GM18868 (cell line): ENCODE measurements at regions not wholly inside any gene's neighbourhood (a gene's known extent, or its start where the extent isn't known, plus 50 kb on each side); places are given as distances from the start of the nearest gene placed in this dataset.

Experiments
- ATAC-seq: cut with Tn5 transposase; IDR thresholded peaks from one replicate; pipeline ENCODE4 v1.9.1; 2021; ENCODE audit warnings: mild to moderate bottlenecking, moderate library complexity; ENCODE audit not compliant: unreplicated experiment

DNA sequence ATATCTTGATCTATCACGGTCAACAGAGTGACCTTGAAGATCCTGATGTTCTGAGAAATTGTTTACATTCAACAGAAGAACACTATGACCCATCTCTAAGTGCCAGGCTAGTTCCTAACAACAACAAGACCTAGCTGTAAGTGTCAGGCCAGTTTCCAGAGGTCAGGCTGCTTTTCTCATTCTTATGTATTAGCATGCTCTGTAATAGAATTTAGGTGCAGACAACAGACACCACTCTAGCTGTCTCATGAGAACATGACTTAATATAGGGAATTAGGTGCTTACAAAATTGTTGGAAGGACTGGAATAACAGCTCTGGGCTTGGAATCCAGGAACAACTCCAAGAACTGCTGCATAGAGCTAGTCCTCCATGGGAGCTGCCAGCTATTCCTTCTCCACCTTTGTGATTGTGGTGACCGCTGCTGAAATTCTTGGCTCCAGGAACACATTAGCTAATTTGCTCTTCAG, 138.7 kb downstream of the SNX18 start:
- no peak for ATAC-seq

DNA sequence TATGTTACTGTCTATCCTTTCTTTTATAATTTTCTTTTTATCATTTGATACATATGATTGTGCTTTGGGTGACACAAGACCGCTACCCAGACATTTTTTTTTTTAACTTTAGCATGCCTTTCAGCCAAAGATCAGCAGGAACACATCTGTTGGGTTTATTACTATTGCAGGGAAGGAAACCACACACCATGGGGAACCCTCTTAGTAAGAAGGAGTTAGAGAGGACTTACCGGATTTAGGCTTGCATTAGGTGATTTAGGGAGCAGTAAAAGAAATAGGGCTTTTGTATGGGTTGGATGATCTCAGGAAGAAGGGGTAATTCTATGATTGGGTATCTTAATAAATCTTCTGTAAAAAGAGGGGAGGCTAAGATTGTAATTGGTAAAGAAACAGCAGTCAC, 138.2 kb downstream of the SNX18 start:
- ATAC-seq = no peak

DNA sequence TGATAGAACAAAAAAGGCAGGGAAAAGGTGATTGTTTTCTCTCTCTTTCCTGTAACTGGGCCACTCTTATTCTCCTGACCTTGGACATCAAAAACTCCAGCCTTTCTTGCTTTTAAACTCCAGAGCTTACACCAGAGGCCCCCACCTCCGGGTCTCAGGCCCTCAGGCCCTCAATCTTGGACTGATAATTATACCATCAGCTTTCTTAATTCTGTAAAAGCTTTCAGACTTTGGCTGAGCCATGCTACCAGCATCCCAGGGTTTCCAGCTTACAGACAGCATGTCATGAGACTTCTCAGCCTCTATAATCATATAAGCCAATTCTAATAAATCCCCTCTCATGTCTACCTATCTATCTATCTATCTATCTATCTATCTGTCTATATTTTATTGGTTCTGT, 137.7 kb downstream of the SNX18 start:
- no peak for ATAC-seq

DNA sequence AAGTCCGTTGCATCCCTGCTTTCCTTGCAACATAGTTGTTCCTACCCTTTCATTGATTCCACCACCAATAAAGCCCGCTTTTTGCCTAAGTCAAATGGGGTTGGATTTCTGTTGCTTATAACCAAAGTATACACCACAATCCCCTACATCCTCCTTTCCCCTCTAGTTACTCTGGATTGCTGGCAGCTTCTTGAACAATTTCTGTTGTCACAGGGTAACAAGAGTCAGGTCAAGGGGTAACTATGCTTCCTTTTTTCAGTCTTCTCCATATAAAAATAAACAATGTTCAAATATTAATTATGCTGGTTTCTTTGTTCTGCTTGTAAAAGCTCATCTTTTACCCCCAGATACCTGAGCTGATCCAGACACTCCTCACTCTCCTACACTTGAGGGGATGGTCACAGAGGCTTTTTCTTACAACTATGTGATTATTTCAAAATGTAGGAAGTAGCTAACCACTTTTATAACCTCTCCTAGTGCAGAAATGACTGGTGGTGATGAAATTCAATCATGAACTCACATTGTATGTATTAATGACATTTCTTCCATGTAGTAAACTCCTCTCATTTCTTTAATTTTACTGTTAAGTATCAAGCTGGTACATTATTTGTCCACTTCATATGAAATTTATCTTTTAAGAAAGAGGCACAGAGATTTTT, 136.5 kb downstream of the SNX18 start:
- no peak for ATAC-seq

DNA sequence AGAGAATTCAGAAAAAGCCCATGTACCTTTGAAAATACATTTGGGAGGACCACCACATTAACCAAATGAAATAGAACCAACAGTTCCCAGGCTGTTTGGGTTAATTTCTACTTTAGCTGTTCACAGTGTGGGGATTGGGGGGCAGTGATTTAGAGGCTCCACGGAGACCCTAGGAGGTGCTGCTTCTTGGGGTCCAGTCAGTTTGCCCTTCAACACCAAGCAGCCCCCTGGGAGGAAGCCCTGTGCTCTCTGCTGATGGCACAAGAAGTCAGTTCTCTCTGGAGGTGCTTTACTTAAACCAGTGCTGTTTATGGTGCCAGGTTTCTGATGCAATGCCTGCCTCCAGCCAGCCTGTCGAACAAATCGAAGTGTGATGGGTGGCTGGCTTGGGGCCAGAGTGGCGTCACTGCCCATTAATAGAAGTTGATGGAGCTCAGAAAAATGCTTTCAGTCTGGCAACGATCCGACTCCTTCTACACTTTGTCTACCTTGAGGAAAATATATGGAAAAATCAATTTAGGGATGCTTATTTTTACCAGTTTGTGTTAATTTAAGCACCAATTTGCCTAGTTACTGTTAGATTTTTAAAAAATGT, 134.0 kb downstream of the SNX18 start:
- no peak for ATAC-seq

DNA sequence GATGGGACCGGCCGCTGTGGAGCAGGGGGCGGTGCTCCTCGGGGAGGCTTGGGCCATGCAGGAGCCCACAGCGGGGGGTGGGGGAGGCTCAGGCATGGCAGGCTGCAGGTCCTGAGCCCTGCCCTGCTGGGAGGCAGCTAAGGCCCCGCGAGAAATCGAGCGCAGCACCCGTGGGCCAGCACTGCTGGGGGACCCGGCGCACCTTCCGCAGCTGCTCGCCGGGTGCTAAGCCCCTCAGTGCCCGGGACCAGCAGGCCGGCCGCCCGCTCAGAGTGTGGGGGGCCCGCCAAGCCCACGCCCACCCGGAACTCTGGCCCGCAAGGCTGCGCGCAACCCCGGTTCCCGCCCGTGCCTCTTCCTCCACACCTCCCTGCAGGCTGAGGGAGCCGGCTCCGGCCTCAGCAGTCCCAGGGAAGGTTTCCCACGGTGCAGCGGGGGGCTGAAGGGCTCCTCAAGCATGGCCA, 131.5 kb downstream of the SNX18 start:
- no peak for ATAC-seq

DNA sequence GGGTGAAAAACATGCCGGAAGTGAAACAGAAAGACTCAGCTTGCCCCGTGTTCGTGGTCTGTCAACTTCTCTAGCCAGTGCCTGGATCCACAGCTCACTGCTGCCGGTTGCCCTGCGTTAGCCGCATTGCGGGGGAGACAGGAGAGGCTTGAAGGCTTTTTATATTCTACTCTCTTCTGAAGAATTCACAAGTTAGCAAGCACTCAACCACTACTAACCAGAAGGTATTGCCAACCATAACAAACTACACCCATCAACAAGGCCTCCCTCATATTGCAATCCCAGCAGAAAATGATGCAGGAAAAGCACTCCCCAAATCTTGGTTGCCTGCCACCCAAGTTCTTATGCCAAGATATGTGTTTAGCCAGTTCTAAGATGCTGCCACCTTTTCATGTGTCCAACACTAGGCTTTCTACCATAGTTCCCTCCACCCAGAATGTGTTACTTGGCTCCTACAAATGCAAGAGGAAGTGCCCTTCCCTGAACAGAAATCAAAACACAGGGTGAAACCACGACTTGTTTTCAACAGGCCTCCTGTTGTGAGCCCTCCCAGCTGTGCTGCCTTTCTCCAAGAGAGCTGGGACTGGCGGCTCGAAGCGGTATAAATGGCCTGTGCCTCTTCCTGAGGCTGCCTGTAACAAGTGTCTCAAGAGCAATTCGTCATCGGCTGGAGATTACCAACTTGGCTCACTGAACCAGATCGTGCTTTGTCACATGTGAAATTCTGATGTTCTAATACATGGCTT, 129.0 kb downstream of the SNX18 start:
- ATAC-seq = peak; percentile 95

DNA sequence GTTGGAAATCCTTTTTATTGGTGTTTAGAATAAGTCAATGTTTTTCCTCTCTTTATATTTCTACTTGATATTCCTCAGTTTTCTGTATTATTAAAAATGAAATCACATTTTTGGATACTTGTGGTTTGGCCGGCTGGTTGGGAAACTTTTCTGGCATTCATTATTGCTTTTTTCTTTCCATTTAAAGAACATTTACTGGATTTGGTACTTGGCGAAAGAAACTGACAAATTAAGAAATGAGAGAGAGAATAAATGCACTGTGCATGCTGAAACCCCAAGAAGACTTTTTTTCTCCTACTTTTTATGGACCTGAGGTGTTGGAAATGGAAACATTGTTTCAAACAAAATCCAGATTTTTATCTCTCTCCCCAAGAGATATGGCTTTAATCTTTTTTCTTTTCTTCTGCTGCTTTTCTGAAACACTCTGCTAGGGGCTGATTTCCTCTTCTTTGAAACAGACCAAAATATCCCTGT, 128.4 kb downstream of the SNX18 start:
- no peak for ATAC-seq

DNA sequence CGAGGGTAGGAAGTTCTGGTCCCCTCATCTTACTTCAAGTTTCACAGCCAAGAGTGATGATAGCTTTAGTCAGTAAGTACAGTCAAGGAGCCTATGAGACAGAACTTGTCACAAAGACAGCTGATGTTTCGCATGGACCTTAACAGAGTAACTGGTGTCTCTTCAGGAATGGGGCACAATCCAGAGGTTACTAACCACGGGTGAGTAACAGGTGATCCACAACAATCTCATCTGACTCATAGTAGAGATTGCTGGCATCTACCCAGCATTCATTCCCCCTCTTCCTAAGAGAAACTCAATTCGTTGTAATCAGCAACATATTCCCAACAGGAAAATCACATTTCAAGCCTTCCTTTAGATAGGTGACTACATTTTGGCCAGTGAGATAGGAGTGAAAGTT, 126.7 kb downstream of the SNX18 start:
- no peak for ATAC-seq

DNA sequence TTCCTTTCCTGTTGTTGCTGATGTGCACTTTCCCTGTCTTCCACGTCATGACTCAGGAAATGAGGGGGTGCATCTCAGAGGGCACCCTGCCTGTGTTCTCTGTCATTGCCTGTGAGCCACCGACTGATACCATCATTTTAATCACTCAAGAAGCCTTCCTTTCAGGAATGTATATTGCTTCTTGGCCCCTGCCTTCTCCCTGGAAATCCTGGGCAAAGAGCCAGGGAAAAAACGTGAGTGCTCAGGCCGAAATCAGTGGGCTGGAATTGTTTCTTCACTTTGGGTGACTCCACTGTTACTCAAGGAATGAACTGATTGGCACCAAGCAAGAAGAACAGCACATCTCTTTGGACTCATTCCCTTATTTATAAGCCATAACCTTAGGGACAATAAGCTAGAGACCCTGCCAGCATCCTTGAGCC, 126.1 kb downstream of the SNX18 start:
- ATAC-seq = no peak

DNA sequence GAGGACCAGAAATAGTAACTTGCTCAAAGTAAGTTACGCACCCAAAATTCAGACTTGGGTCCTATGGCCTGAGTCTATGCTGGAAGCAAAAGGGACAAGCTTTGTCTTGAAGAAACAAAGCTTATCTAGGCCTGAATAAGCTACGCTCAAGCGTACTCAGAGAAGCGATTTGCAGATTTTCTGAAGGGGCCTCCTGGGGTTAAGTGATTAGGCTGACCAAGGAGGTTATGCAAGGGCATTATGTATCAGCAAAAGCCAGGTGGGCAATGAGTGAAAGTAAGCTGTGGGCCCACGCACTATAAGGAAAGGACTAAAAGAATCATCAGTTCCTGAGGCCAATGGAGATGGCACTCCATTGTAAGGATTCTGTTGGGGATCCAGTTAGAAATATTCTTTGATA, 122.1 kb downstream of the SNX18 start:
- no peak for ATAC-seq

DNA sequence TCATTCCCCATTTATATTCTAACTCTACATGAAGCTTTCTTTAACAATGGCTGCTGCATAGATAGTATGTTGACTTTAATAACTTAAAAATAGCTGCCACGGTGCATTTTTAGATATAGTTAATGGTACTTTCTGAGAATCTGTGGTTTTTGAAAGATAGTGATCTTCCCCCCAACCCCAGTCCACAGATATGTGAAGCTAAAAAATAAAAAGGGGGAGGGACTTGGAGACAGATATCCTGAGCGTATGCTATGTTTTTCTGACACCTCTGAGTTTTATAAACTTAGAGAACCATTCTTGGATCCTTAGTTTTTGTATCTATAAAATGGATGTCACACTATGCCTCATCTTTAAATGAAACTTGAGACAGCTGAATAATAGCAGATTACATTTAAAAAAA, 120.5 kb downstream of the SNX18 start:
- ATAC-seq = no peak

DNA sequence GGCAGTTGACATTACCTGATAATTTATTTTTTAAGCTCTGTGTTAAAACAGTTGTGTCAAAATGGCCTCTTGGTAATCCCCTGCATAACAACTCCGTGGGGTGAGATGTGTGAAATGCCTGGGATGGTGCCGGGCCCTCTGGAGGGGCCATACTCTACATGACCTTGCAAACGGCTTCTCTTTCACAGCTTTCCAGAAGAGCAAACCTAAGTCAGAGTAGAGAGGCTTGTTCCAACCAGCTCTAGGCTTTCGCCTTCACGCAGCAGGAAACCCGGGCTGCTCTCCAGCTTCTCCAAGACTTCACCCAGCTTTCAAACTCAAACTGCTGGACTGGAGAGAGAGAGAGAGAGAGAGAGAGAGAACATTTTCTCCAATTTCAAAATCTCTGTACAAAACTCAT, 120.1 kb downstream of the SNX18 start:
- no peak for ATAC-seq

DNA sequence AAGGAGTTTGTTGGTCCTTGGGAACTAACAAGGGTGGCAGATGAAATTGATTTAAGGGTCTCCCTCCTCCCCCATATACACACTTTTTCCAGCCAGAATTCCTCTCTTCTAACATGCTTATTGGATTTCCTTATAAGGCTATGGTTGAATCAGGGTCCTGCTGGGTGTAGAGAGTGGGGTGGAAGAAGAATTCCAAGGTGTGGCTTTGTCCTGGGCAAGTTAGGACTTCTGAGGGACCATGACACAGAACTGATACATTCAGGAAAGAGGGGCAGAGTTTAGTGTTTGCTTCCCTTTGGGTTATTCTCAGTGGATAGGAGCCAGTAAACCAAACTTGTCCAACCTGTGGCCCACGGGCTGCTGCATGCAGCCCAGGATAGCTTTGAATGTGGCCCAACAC, 116.5 kb downstream of the SNX18 start:
- no peak for ATAC-seq

DNA sequence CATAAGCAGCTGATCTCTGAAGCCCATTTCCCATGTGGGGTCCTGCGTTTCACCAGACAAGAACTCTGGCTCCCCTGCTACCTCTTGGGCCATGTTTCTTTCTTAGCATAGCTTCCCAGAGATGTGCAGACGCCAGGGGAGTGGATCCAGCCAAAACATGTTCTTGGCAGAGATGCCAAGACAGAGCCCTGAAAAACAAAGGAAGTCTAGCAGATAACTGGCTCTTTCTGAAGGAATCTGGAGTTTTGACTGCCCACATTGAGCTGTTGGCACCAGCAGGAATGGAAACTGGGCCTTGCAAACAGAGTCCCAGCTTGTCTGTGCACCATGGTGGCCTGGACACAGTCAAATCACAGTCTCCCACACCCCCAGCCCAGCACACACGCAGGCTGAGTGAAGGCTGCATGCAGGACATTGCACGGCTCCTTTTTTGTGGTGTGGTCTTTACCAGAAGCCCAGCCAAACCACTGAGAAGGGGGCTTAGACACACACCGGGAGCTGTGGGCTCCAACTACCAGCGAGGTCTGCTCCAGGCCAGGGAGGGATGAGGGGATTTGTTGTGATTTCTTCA, 114.7 kb downstream of the SNX18 start:
- no peak for ATAC-seq

DNA sequence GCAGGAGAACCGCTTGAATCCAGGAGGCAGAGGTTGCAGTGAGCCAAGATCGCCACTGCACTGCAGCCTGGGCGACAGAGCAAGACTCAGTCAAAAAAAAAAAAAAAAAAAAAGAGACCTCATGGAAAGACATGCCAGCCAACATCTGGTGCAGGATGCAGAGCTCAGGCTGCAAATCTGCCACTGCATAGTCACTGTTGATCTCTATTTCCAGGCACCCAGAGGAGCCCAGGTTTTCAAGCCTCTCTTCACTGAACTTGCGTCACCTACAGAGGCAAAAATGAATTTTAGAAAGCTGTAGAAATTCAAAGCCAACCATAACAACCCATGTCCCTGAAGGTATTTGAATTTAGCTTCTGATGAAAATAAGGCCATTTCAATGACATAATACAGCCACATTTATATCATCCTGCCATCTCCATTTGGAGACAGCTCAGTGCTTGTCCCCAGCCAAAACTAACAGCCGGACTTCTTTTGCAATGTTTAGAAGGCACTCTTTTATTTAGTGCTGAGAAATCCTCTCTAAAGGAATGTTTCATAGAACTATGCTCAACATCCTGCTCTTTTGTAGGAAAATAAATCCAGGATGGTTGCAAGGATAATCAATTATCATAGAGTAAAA, 113.3 kb downstream of the SNX18 start:
- no peak for ATAC-seq

DNA sequence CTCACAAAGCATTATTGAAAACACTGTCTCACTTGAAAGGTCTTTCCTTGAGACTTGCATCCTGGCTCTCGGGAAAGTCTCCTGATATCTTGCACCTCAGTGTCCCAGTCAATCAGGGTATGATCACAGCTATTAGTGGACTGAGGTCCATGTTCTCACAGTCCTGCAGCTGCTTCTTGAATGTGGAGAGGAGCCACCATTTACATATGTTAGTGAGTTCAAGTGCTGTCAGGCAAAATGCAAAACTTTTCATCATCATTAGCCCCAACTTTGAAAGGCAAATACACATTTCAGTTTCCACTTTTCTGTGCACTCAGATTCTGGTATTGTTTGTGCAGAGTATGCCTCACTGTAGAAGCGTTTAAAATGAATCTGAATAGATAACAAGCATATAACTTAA, 111.6 kb downstream of the SNX18 start:
- ATAC-seq = no peak

DNA sequence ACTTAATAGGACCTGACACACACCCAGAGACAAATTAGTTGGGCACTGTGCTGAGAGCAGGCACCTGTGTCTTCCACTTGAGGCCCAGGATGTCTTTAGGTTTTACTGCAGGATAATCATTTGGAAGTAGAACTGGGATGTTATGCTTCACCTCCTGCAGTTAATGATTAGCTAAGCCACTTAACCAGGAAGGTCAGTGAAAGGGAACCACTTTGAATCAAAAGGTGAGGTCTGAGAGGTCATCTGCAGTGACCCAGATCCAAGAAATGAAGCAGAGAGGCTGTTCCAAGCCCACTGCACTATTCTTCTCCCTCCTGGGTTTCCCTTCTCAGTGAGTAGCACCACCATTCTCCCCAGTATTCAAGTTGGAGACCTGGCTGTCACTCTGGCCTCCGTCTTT, 110.5 kb downstream of the SNX18 start:
- ATAC-seq = no peak

DNA sequence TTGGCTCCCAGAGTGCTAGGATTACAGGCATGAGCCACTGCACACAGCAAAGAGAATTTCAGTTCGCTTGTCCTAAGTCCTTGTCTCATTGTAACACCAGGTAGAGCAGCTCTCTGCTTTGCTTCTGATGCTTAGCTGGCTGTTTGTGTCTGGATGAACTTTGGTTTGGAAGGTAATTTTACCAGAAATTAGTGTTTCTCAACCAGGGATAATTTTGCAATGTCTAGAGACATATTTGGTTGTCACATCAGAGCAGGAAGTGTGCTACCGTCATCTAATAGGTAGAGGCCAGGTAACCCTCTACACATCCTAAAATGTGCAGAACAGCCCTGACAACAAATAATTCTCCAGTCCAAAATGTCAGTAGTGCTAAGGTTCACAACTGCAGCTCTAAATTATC, 108.8 kb downstream of the SNX18 start:
- no peak for ATAC-seq

DNA sequence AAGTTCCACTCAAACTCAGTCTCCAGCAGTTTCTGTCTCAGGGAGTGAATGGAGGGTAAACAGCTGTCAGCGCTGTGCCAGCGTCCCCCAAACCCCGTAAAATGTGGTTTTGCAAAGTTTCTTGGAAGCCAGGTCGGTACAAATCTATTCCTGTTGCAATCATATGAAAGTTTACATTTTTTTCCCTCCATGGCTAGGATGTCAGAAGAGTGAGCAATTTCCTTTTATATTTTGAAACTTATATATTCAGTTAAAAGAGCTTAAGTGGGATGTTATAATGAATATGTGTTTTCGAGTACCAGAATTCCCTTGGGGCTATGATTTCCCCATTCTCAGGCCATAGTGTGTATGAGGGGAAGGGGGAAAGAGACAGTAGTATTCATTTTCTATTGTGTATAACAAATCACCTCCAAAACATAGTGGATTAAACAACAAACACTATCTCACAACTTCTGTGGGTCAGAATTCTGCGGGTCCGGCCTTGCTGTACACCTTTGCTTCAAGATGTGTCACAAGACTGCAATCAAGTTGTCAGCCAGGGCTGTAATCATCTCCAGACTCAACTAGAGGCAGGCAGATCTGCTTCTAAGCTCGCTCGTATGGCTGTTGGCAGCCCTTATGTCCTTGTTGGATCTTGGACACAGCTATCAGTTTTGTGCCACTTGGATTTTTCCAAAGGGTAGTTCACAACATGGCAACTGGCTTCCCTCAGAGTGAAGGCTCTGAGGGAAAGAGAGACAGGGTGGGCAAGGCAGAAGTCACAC, 107.4 kb downstream of the SNX18 start:
- ATAC-seq = no peak
